ENCODE measurements at regions not wholly inside any gene's neighbourhood (a gene's known extent, or its start where the extent isn't known, plus 50 kb on each side); places are given as distances from the start of the nearest gene placed in this dataset.

DNA sequence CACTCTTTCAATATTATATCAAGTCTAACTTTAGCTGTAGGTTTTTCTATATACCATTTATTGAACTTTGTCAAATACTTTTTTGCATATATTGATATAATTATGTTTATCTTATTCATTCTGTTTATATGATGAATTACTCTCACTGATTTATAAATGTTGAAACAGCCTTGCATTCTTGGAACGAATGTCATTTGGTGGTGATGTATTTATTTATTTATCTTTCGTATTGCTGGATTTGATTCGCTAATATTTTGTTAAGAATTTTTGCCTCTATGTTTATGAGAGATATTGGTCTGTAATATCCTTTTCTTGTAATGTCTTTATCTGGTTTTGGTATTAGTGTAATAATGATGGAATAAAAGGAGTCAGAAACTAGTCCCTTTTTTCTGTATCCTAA, 563.9 kb downstream of the ANXA1 start:
- Histone ChIP-seq H3K9me3 (peaks cover 0 to 4% (median 0%) of the 10 kb centered on the region in 4 donors), H3K27ac (no peak overlapping the region), H3K36me3 (no peaks in the 10 kb centered on the region), H3K4me1 (no peaks in the 10 kb centered on the region), H3K4me3 (no peak overlapping the region), H3K27me3 (no peaks in the 10 kb centered on the region)
- TF ChIP-seq, protein P1, sequence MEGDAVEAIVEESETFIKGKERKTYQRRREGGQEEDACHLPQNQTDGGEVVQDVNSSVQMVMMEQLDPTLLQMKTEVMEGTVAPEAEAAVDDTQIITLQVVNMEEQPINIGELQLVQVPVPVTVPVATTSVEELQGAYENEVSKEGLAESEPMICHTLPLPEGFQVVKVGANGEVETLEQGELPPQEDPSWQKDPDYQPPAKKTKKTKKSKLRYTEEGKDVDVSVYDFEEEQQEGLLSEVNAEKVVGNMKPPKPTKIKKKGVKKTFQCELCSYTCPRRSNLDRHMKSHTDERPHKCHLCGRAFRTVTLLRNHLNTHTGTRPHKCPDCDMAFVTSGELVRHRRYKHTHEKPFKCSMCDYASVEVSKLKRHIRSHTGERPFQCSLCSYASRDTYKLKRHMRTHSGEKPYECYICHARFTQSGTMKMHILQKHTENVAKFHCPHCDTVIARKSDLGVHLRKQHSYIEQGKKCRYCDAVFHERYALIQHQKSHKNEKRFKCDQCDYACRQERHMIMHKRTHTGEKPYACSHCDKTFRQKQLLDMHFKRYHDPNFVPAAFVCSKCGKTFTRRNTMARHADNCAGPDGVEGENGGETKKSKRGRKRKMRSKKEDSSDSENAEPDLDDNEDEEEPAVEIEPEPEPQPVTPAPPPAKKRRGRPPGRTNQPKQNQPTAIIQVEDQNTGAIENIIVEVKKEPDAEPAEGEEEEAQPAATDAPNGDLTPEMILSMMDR (IDR thresholded peaks at IDR 0.05), result no peak
- no peak for TF ChIP-seq POLR2A (IDR thresholded peaks at IDR 0.05)
- no peak for TF ChIP-seq POLR2AphosphoS5 (IDR thresholded peaks at IDR 0.05)
- TF ChIP-seq EP300 (IDR thresholded peaks at IDR 0.05), result no peak
- DNase-seq, result no peak
- intact Hi-C loops (cut with DNase I; ENCODE audit: low total_unique reads), result no loop called here
- WGBS, 5 donors, result 81 to 86% (median 83%) methylated on average over 3 of the region's 3 CpGs

DNA sequence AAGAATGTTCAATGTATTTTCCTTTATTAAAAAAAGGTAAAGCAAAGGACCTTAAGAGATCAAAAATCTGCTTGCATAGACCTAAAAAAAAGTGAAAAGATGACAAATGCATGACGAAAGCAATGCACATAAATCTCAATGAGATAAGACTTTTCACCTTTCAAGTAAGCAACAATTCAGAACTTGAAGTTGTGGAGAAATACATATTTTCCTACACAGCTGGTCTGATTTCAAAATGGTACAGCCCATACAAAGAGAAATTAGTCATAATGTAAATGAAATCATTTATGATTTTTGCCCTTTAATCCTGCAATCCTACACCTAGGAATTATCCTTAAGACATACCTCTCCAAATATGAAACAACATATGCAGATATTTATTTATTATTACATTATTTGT, 568.0 kb downstream of the ANXA1 start:
- TF ChIP-seq POLR2AphosphoS5 (IDR thresholded peaks at IDR 0.05), result no peak
- TF ChIP-seq, protein P1 (IDR thresholded peaks at IDR 0.05), result no peak
- no peak for TF ChIP-seq EP300 (IDR thresholded peaks at IDR 0.05)
- TF ChIP-seq POLR2A (IDR thresholded peaks at IDR 0.05), result no peak
- no peak overlapping the region for H3K4me3 ChIP-seq
- H3K9me3 ChIP-seq, result no peaks in the 10 kb centered on the region
- no peaks in the 10 kb centered on the region for H3K36me3 ChIP-seq
- H3K4me1 ChIP-seq, result no peaks in the 10 kb centered on the region
- no peaks in the 10 kb centered on the region for H3K27me3 ChIP-seq
- no peak for DNase-seq
- intact Hi-C loops (cut with DNase I; ENCODE audit: low total_unique reads), result no loop called here
- WGBS, 5 donors, result 58 to 70% (median 66%) methylated on average over 1 of the region's 1 CpG
- H3K27ac ChIP-seq, result no peak overlapping the region

DNA sequence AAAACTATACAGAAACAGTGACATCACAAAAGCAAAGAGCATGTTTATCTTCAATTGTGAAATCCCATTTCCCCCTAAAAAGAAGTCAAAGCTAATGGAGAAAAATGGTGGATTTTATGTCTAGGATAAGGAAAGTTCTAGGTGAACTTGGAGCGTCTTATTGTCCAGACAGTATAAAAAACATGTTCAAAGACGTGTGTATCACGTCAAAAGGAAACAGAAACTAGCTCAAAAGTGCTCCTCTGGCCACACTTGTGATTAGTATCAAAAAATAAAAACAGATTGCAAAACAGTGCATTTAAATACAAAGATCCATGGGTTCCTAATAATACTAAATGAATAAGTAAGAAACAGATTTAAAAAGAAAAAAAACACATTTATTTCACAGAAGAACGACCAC, 568.9 kb downstream of the ANXA1 start:
- no peak overlapping the region for H3K27ac ChIP-seq
- H3K27me3 ChIP-seq, result no peaks in the 10 kb centered on the region
- no peak for TF ChIP-seq POLR2AphosphoS5 (IDR thresholded peaks at IDR 0.05)
- TF ChIP-seq POLR2A (IDR thresholded peaks at IDR 0.05), result no peak
- TF ChIP-seq, protein P1 (IDR thresholded peaks at IDR 0.05), result no peak
- no peak for TF ChIP-seq EP300 (IDR thresholded peaks at IDR 0.05)
- no peaks in the 10 kb centered on the region for H3K9me3 ChIP-seq
- intact Hi-C loops (cut with DNase I; ENCODE audit: low total_unique reads), result no loop called here
- DNase-seq, result no peak
- WGBS, 5 donors, result 61 to 75% (median 65%) methylated on average over 4 of the region's 4 CpGs
- H3K36me3 ChIP-seq, result no peaks in the 10 kb centered on the region
- no peaks in the 10 kb centered on the region for H3K4me1 ChIP-seq
- H3K4me3 ChIP-seq, result no peak overlapping the region

DNA sequence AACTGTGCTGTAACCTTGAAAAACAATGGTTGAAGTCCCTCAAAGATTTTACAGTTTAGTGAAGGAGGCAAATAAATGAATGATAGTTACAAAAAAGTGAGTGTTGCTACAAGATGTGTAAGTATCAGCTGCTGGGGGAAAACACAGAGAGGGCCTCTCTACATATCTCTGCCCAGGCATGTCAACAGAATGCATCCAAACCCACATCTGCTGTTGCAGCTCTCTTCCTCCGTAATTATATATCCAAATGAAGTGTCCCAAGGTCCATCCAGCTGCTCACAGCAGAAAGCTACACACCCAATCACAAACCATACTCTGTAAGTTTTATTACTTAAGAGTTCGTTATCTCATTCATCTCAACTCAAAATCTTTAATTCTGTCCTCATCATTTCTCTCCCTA, 584.6 kb downstream of the ANXA1 start:
- 62 to 81% (median 72%) methylated on average over 2 of the region's 2 CpGs for WGBS, 5 donors
- Histone ChIP-seq H3K4me3 (no peak overlapping the region), H3K4me1 (no peaks in the 10 kb centered on the region), H3K27ac (no peak overlapping the region), H3K9me3 (no peaks in the 10 kb centered on the region), H3K27me3 (no peaks in the 10 kb centered on the region), H3K36me3 (no peaks in the 10 kb centered on the region)
- TF ChIP-seq, protein P1 (IDR thresholded peaks at IDR 0.05), result no peak
- TF ChIP-seq POLR2A (IDR thresholded peaks at IDR 0.05) (no peak), EP300 (IDR thresholded peaks at IDR 0.05) (no peak), POLR2AphosphoS5 (IDR thresholded peaks at IDR 0.05) (no peak)
- no peak for DNase-seq
- intact Hi-C loops (cut with DNase I; ENCODE audit: low total_unique reads), result no loop called here

Data from stomach (tissue), 8 donors.